ENCODE measurements at regions not wholly inside any gene's neighbourhood (a gene's known extent, or its start where the extent isn't known, plus 50 kb on each side); places are given as distances from the start of the nearest gene placed in this dataset.

DNA sequence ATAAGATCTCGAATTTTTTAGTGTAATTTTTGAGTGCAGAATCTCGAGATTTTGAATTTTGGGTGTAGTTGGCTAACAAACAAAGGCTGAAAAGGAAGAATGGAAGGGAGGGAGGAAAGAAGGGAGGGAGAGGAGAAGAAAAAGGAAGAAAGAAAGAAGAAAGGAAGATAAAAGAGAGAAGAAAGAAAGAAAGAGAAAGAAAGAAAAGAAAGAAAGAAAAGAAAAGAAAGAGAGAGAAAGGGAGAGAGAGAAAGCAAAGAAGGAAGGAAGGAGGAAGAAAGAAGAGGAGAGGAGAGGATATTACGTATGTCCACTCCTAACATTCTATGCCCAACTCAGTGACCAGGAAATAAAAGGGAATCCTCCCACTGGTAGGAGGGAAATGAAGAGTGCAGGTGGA, 169.6 kb downstream of the TBXT start:
- H3K4me3 ChIP-seq, result no peak overlapping the region
- H3K4me1 ChIP-seq, result no peaks in the 10 kb centered on the region
- no peak for DNase-seq (ENCODE audit: low spot score)
- H3K36me3 ChIP-seq, result no peaks in the 10 kb centered on the region
- TF ChIP-seq, protein P1, sequence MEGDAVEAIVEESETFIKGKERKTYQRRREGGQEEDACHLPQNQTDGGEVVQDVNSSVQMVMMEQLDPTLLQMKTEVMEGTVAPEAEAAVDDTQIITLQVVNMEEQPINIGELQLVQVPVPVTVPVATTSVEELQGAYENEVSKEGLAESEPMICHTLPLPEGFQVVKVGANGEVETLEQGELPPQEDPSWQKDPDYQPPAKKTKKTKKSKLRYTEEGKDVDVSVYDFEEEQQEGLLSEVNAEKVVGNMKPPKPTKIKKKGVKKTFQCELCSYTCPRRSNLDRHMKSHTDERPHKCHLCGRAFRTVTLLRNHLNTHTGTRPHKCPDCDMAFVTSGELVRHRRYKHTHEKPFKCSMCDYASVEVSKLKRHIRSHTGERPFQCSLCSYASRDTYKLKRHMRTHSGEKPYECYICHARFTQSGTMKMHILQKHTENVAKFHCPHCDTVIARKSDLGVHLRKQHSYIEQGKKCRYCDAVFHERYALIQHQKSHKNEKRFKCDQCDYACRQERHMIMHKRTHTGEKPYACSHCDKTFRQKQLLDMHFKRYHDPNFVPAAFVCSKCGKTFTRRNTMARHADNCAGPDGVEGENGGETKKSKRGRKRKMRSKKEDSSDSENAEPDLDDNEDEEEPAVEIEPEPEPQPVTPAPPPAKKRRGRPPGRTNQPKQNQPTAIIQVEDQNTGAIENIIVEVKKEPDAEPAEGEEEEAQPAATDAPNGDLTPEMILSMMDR (IDR thresholded peaks at IDR 0.05), result no peak
- no peaks in the 10 kb centered on the region for H3K27me3 ChIP-seq
- no peaks in the 10 kb centered on the region for H3K9me3 ChIP-seq
- no peak overlapping the region for H3K27ac ChIP-seq

DNA sequence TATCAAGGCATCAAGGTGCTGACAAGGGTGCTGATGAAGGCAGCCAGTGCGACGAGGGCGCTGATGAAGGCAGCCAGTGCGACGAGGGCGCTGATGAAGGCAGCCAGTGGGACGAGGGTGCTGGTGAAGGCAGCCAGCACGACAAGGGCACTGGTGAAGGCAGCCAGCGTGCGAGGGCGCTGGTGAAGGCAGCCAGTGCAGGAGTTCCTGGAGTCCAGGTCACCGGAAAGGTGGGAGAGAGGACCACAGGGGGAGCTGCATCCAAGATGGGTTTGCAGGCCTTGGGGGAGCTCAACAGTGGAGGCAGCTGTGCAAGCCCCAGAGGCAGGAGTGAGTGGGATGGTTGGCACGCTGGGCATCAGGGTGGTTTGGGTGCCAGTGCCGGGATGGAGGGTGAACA, 176.3 kb downstream of the TBXT start:
- peaks cover 0 to 28% of the 10 kb centered on the region in 2 donors for H3K4me1 ChIP-seq
- TF ChIP-seq, protein P1 (IDR thresholded peaks at IDR 0.05), result no peak
- no peaks in the 10 kb centered on the region for H3K9me3 ChIP-seq
- H3K4me3 ChIP-seq, result no peak overlapping the region
- no peak for DNase-seq (ENCODE audit: low spot score)
- H3K27ac ChIP-seq, result no peak overlapping the region
- no peaks in the 10 kb centered on the region for H3K36me3 ChIP-seq
- H3K27me3 ChIP-seq, result peaks cover 0 to 7% of the 10 kb centered on the region in 2 donors

DNA sequence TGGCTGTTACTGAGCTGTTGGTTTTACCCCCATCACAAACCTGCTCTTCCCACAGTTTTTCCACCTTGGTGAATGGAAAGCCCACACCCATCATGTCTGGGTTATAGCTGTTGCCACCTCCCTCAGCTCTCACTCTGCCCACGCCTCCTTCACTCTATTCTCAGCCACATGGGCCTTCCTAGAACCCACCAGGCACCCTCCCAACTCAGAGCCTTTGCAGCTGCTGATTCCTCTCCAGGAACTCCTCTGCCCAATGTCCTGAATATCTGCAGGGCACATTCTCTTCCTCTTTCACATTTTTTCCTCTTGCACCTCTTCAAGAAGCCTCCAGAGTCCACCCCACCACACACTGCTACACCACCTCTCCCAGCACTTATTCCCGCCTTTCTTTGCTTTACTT, 177.4 kb downstream of the TBXT start:
- TF ChIP-seq, protein P1 (IDR thresholded peaks at IDR 0.05), result no peak
- Histone ChIP-seq H3K4me1 (peaks cover 0 to 29% of the 10 kb centered on the region in 2 donors), H3K4me3 (no peak overlapping the region), H3K36me3 (no peaks in the 10 kb centered on the region), H3K9me3 (no peaks in the 10 kb centered on the region), H3K27ac (no peak overlapping the region), H3K27me3 (peaks cover 0 to 7% of the 10 kb centered on the region in 2 donors)
- no peak for DNase-seq (ENCODE audit: low spot score)

GRCh38 chr6:165988757-165989456, 178.7 kb downstream of the TBXT start:
- Histone ChIP-seq H3K36me3 (no peaks in the 10 kb centered on the region), H3K4me1 (peaks cover 0 to 29% of the 10 kb centered on the region in 2 donors), H3K9me3 (no peaks in the 10 kb centered on the region), H3K27me3 (peaks cover 0 to 7% of the 10 kb centered on the region in 2 donors), H3K4me3 (peak overlapping the region; percentile 42 to 46), H3K27ac (peak overlapping the region; percentile 16 to 19)
- TF ChIP-seq, protein P1 (IDR thresholded peaks at IDR 0.05), result no peak
- DNase-seq (ENCODE audit: low spot score), result no peak

DNA sequence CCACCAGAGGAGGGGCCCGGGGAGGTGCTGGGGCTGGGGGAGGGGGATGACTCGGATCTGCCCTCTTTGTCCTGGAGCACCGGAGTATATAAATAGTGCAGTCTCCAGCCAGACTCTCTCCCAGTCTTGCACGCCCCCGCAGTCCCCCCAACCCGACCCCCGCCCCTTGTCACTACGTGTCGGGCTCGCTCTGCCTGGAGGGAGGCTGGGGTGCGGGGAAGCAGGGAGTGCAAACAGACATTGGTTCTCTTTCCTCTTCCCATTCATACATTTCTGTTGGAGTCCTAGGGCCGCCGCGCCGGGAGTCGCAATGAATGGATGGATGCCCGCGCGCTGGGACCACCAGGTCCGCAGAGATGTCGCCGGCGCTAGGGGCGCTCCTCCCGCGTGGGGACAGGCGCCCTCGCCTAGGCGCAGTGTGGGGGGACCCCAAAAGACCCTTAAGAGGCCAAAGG, 179.3 kb downstream of the TBXT start:
- Histone ChIP-seq H3K4me1 (peaks cover 0 to 29% of the 10 kb centered on the region in 2 donors), H3K27ac (peak overlapping the region; percentile 16 to 19), H3K36me3 (no peaks in the 10 kb centered on the region), H3K4me3 (peak overlapping the region; percentile 42 to 46), H3K27me3 (peaks cover 0 to 7% of the 10 kb centered on the region in 2 donors), H3K9me3 (no peaks in the 10 kb centered on the region)
- TF ChIP-seq, protein P1 (IDR thresholded peaks at IDR 0.05), result no peak
- DNase-seq (ENCODE audit: low spot score), result no peak
